Keratinocyte (primary cell): ENCODE measurements at regions not wholly inside any gene's neighbourhood (a gene's known extent, or its start where the extent isn't known, plus 50 kb on each side); places are given as distances from the start of the nearest gene placed in this dataset.

Source experiments
- DNase-seq: peaks from one replicate; pipeline ENCODE4 v3.0.0-alpha.2; 2011; ENCODE audit warnings: low read depth, missing footprints, low spot score
- FAIRE-seq: peaks from 2 replicates; lab custom pipeline; 2011; peaks lifted over from hg19 to GRCh38; lab: Jason Lieb, UNC
- H2AFZ ChIP-seq: 2 replicates; pipeline ENCODE4 v1.6.0; 2012; ENCODE audit warnings: low read length, control low read depth, inconsistent platforms; ENCODE audit not compliant: control insufficient read depth
- H3K27ac ChIP-seq: 2 replicates; pipeline ENCODE4 v1.5.1; 2011; ENCODE audit warnings: low read length; ENCODE audit not compliant: control insufficient read depth, insufficient read depth
- H3K27me3 ChIP-seq: 3 replicates; pipeline ENCODE4 v1.6.0; 2011; ENCODE audit warnings: low read length; ENCODE audit not compliant: control insufficient read depth, insufficient read depth; ENCODE audit errors: extremely low read depth
- H3K36me3 ChIP-seq, 2 experiments: 2 replicates in 1 of 2; 3 replicates in 1 of 2; pipeline ENCODE4 v1.5.1; 2011; ENCODE audit warnings: low read length in 2 of 2, mild to moderate bottlenecking in 1 of 2; ENCODE audit not compliant: control insufficient read depth in 2 of 2, insufficient read depth in 2 of 2; ENCODE audit errors: extremely low read depth in 1 of 2
- H3K4me1 ChIP-seq: 3 replicates; pipeline ENCODE4 v1.5.1; 2011; ENCODE audit warnings: low read length; ENCODE audit not compliant: control insufficient read depth, insufficient read depth; ENCODE audit errors: extremely low read depth
- H3K4me2 ChIP-seq: 3 replicates; pipeline ENCODE4 v1.6.0; 2011; ENCODE audit warnings: low read depth, low read length; ENCODE audit not compliant: control insufficient read depth, insufficient read depth; ENCODE audit errors: extremely low read depth
- H3K4me3 ChIP-seq, 3 experiments: fragments of 200-600 bp in 1 of 3; sonication (generic) in 1 of 3; 2 replicates in 2 of 3; 3 replicates in 1 of 3; pipeline ENCODE4 v1.5.1; 2011 to 2016; ENCODE audit warnings: low read length in 3 of 3, mild to moderate bottlenecking in 3 of 3, control low read depth in 2 of 3, inconsistent platforms in 1 of 3, low read depth in 1 of 3, mixed read lengths in 1 of 3, mixed run types in 1 of 3, moderate library complexity in 1 of 3; ENCODE audit not compliant: control insufficient read depth in 2 of 3, insufficient read depth in 2 of 3; ENCODE audit errors: extremely low read depth in 1 of 3
- H3K79me2 ChIP-seq: 2 replicates; pipeline ENCODE4 v1.6.0; 2012; ENCODE audit warnings: low read length; ENCODE audit not compliant: control insufficient read depth, insufficient read depth
- H3K9ac ChIP-seq: 3 replicates; pipeline ENCODE4 v1.6.0; 2011; ENCODE audit warnings: low read length; ENCODE audit not compliant: control insufficient read depth, insufficient read depth; ENCODE audit errors: extremely low read depth
- H3K9me1 ChIP-seq: 3 replicates; pipeline ENCODE4 v1.6.0; 2011; ENCODE audit warnings: low read length; ENCODE audit not compliant: control insufficient read depth, insufficient read depth; ENCODE audit errors: extremely low read depth
- H3K9me3 ChIP-seq: 2 replicates; pipeline ENCODE4 v1.5.1; 2012; ENCODE audit warnings: low read depth, low read length; ENCODE audit not compliant: control insufficient read depth
- H4K20me1 ChIP-seq: 3 replicates; pipeline ENCODE4 v1.6.0; 2011; ENCODE audit warnings: low read length; ENCODE audit not compliant: control insufficient read depth, insufficient read depth; ENCODE audit errors: extremely low read depth
- EZH2 ChIP-seq: IDR thresholded peaks from one replicate; pipeline ENCODE4 v1.6.1; 2012; ENCODE audit warnings: inconsistent platforms, mild to moderate bottlenecking, low read length, moderate library complexity
- dilution Hi-C: fragments of 300-500 bp; cut with MboI; formaldehyde crosslinking; loops from one replicate; pipeline ENCODE4 v1.7.0; 2020; ENCODE audit warnings: low sequenced_read_pairs; ENCODE audit not compliant: extremely low pct_ligation_motif_present
- TF ChIP-seq, protein P1 (sequence below), 3 experiments: IDR thresholded peaks in 1 of 3; conservative IDR thresholded peaks in 1 of 3; optimal IDR thresholded peaks in 1 of 3; 2 replicates in 2 of 3; 3 replicates in 1 of 3; pipeline versions ENCODE3 to v1.5.1; 2011; ENCODE audit warnings: low read length in 3 of 3, mild to moderate bottlenecking in 3 of 3, moderate library complexity in 2 of 3, control low read depth in 1 of 3, inconsistent platforms in 1 of 3; ENCODE audit not compliant: insufficient read depth in 2 of 3; ENCODE audit errors: extremely low read depth in 1 of 3

- no peak overlapping the region for H2AFZ ChIP-seq
- H3K4me1 ChIP-seq, result peaks cover 26% of the 10 kb centered on the region
- H3K9ac ChIP-seq, result no peak overlapping the region
- H3K9me1 ChIP-seq, result no peaks in the 10 kb centered on the region
- no peaks in the 10 kb centered on the region for H3K27me3 ChIP-seq
- DNase-seq (no peak), FAIRE-seq (no peak)
- dilution Hi-C loops, result no loop called here
- H4K20me1 ChIP-seq, result no peaks in the 10 kb centered on the region
- no peak overlapping the region for H3K4me2 ChIP-seq
- no peaks in the 10 kb centered on the region for H3K9me3 ChIP-seq
- H3K4me3 ChIP-seq, result no peak overlapping the region
- no peak overlapping the region for H3K27ac ChIP-seq
- H3K79me2 ChIP-seq, result no peaks in the 10 kb centered on the region
- TF ChIP-seq EZH2, result no peak
- TF ChIP-seq, protein P1, sequence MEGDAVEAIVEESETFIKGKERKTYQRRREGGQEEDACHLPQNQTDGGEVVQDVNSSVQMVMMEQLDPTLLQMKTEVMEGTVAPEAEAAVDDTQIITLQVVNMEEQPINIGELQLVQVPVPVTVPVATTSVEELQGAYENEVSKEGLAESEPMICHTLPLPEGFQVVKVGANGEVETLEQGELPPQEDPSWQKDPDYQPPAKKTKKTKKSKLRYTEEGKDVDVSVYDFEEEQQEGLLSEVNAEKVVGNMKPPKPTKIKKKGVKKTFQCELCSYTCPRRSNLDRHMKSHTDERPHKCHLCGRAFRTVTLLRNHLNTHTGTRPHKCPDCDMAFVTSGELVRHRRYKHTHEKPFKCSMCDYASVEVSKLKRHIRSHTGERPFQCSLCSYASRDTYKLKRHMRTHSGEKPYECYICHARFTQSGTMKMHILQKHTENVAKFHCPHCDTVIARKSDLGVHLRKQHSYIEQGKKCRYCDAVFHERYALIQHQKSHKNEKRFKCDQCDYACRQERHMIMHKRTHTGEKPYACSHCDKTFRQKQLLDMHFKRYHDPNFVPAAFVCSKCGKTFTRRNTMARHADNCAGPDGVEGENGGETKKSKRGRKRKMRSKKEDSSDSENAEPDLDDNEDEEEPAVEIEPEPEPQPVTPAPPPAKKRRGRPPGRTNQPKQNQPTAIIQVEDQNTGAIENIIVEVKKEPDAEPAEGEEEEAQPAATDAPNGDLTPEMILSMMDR (optimal IDR thresholded peaks at IDR 0.05 in 1 of 3, IDR thresholded peaks at IDR 0.05 in 1 of 3, conservative IDR thresholded peaks at IDR 0.05 in 1 of 3; ENCODE audit: extremely low read depth in 1 of 3, insufficient read depth in 2 of 3, low read length in 3 of 3), result no peak
- H3K36me3 ChIP-seq, result no peaks in the 10 kb centered on the region
These were observed 52.9 kb upstream of the NABP1 start for GRCh38 chr2:191625016-191625415.

DNA sequence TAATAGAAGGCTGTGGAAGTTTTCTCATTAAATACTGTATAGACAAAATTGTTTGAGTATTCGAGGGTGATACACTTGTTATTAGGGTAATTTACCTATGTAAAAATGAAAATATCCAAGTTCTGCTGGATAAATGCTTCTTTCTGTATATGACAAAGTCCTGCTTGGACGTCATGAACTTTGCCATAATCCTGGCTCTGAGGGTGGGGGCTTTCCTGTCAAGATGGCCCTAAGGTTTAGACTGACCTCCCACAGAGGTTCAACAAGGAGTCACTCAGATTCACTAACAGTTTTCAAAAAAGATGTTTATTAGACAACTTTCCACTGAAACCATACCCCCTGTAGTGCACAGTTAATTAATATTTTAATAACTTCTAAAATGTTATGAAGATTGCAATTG lies 52.5 kb upstream of the NABP1 start:
- Histone ChIP-seq H4K20me1 (no peaks in the 10 kb centered on the region), H3K27me3 (no peaks in the 10 kb centered on the region), H3K4me1 (peaks cover 23% of the 10 kb centered on the region), H3K4me3 (no peak overlapping the region), H3K79me2 (no peaks in the 10 kb centered on the region), H3K9me3 (no peaks in the 10 kb centered on the region), H3K27ac (no peak overlapping the region), H3K9ac (no peak overlapping the region), H3K9me1 (no peaks in the 10 kb centered on the region), H2AFZ (no peak overlapping the region), H3K36me3 (no peaks in the 10 kb centered on the region), H3K4me2 (no peak overlapping the region)
- DNase-seq (no peak), FAIRE-seq (no peak)
- dilution Hi-C loops, result no loop called here
- TF ChIP-seq, protein P1 (optimal IDR thresholded peaks at IDR 0.05 in 1 of 3, IDR thresholded peaks at IDR 0.05 in 1 of 3, conservative IDR thresholded peaks at IDR 0.05 in 1 of 3; ENCODE audit: extremely low read depth in 1 of 3, insufficient read depth in 2 of 3, low read length in 3 of 3), result no peak
- no peak for TF ChIP-seq EZH2
